ENCODE measurements at regions not wholly inside any gene's neighbourhood (a gene's known extent, or its start where the extent isn't known, plus 50 kb on each side); places are given as distances from the start of the nearest gene placed in this dataset.

- no peak for DNase-seq (ENCODE audit: low read depth)
Observed at GRCh38 chr7:25557379-25557917, 329.2 kb upstream of the NPVF start.

GRCh38 chr7:25557930-25558329, 329.6 kb upstream of the NPVF start:
- DNase-seq (ENCODE audit: low read depth) = no peak

- no peak for DNase-seq (ENCODE audit: low read depth)
Observed at GRCh38 chr7:25558605-25559004, 330.3 kb upstream of the NPVF start.

- no peak for DNase-seq (ENCODE audit: low read depth)
Observed at GRCh38 chr7:25559581-25560367, 331.5 kb upstream of the NPVF start.

GRCh38 chr7:25562673-25563182, 334.4 kb upstream of the NPVF start:
- no peak for DNase-seq (ENCODE audit: low read depth)

- DNase-seq (ENCODE audit: low read depth) = no peak
Observed at GRCh38 chr7:25565002-25565401, 336.7 kb upstream of the NPVF start.

- DNase-seq (ENCODE audit: low read depth) = peak; percentile 62
Observed at GRCh38 chr7:25565949-25566348, 337.7 kb upstream of the NPVF start.

GRCh38 chr7:25567430-25567829, 339.1 kb upstream of the NPVF start:
- DNase-seq (ENCODE audit: low read depth) = no peak

- no peak for DNase-seq (ENCODE audit: low read depth)
Observed at GRCh38 chr7:25569765-25570164, 341.5 kb upstream of the NPVF start.

- DNase-seq (ENCODE audit: low read depth) = no peak
Observed at GRCh38 chr7:25572423-25572822, 344.1 kb upstream of the NPVF start.

GRCh38 chr7:25574828-25575227, 346.5 kb upstream of the NPVF start:
- no peak for DNase-seq (ENCODE audit: low read depth)

- DNase-seq (ENCODE audit: low read depth) = no peak
Observed at GRCh38 chr7:25575634-25576033, 347.3 kb upstream of the NPVF start.

- no peak for DNase-seq (ENCODE audit: low read depth)
Observed at GRCh38 chr7:25578991-25579777, 350.9 kb upstream of the NPVF start.

- DNase-seq (ENCODE audit: low read depth) = no peak
Observed at GRCh38 chr7:25579778-25580075, 351.4 kb upstream of the NPVF start.

- DNase-seq (ENCODE audit: low read depth) = no peak
Observed at GRCh38 chr7:25580141-25580540, 351.9 kb upstream of the NPVF start.

GRCh38 chr7:25583621-25584020, 355.3 kb upstream of the NPVF start:
- no peak for DNase-seq (ENCODE audit: low read depth)

GRCh38 chr7:25584112-25584938, 356.0 kb upstream of the NPVF start:
- no peak for DNase-seq (ENCODE audit: low read depth)

GRCh38 chr7:25586513-25586912, 358.2 kb upstream of the NPVF start:
- no peak for DNase-seq (ENCODE audit: low read depth)

GRCh38 chr7:25594122-25594521, 365.8 kb upstream of the NPVF start:
- DNase-seq (ENCODE audit: low read depth) = no peak

GRCh38 chr7:25594728-25595127, 366.4 kb upstream of the NPVF start:
- DNase-seq (ENCODE audit: low read depth) = no peak

GRCh38 chr7:25595996-25596395, 367.7 kb upstream of the NPVF start:
- no peak for DNase-seq (ENCODE audit: low read depth)

GRCh38 chr7:25596443-25596842, 368.2 kb upstream of the NPVF start:
- no peak for DNase-seq (ENCODE audit: low read depth)

All from fibroblast of gingiva (primary cell).